H9 (cell line): ENCODE measurements at regions not wholly inside any gene's neighbourhood (a gene's known extent, or its start where the extent isn't known, plus 50 kb on each side); places are given as distances from the start of the nearest gene placed in this dataset.

Experiments
- DNase-seq: peaks from one replicate; pipeline ENCODE4 v3.0.0-alpha.2; 2017
- H2AFZ ChIP-seq: one replicate; pipeline ENCODE4 v1.6.1; 2013; ENCODE audit warnings: mild to moderate bottlenecking, low read length, control low read depth, moderate library complexity
- H2AK5ac ChIP-seq: 2 replicates; pipeline ENCODE4 v1.6.1; 2013; ENCODE audit warnings: low read length, control low read depth, mixed read lengths; ENCODE audit not compliant: insufficient read length
- H2BK120ac ChIP-seq: one replicate; pipeline ENCODE4 v1.6.1; 2013; ENCODE audit warnings: low read depth, mild to moderate bottlenecking, low read length, control low read depth, inconsistent platforms; ENCODE audit not compliant: poor library complexity, severe bottlenecking
- H2BK12ac ChIP-seq: 2 replicates; pipeline ENCODE4 v1.6.1; 2013; ENCODE audit warnings: low read length, control low read depth, mixed read lengths, low read depth; ENCODE audit not compliant: insufficient read length
- H2BK15ac ChIP-seq: 2 replicates; pipeline ENCODE4 v1.6.1; 2013; ENCODE audit warnings: low read depth, low read length, control low read depth
- H2BK20ac ChIP-seq: one replicate; pipeline ENCODE4 v1.6.1; 2013; ENCODE audit warnings: low read depth, mild to moderate bottlenecking, low read length, control low read depth, inconsistent platforms; ENCODE audit not compliant: poor library complexity, severe bottlenecking
- H2BK5ac ChIP-seq: 2 replicates; pipeline ENCODE4 v1.6.1; 2013; ENCODE audit warnings: low read length, control low read depth, mixed read lengths; ENCODE audit not compliant: insufficient read length
- H3K14ac ChIP-seq: 2 replicates; pipeline ENCODE4 v1.6.1; 2013; ENCODE audit warnings: low read length, control low read depth; ENCODE audit not compliant: insufficient read depth
- H3K18ac ChIP-seq: 2 replicates; pipeline ENCODE4 v1.6.1; 2013; ENCODE audit warnings: low read depth, mild to moderate bottlenecking, mixed read lengths, low read length, control low read depth; ENCODE audit not compliant: insufficient read length
- H3K23ac ChIP-seq: 2 replicates; pipeline ENCODE4 v1.6.1; 2013; ENCODE audit warnings: low read length, control low read depth, mixed read lengths, low read depth; ENCODE audit not compliant: insufficient read length
- H3K23me2 ChIP-seq: 2 replicates; pipeline ENCODE4 v1.6.1; 2013; ENCODE audit warnings: low read depth, mild to moderate bottlenecking, mixed read lengths, low read length, control low read depth; ENCODE audit not compliant: insufficient read length, poor library complexity, severe bottlenecking
- H3K27ac ChIP-seq: 2 replicates; pipeline ENCODE4 v1.5.1; 2013; ENCODE audit warnings: low read length, control low read depth, mixed read lengths, low read depth; ENCODE audit not compliant: insufficient read length
- H3K27me3 ChIP-seq: 2 replicates; pipeline ENCODE4 v1.6.1; 2013; ENCODE audit warnings: low read length, control low read depth, inconsistent platforms; ENCODE audit not compliant: insufficient read depth
- H3K4ac ChIP-seq: 2 replicates; pipeline ENCODE4 v1.6.1; 2013; ENCODE audit warnings: low read depth, mild to moderate bottlenecking, control low read depth, inconsistent platforms, low read length, moderate library complexity
- H3K4me1 ChIP-seq: 2 replicates; pipeline ENCODE4 v1.6.1; 2013; ENCODE audit warnings: low read length, control low read depth, inconsistent platforms; ENCODE audit not compliant: insufficient read depth
- H3K4me2 ChIP-seq: 2 replicates; pipeline ENCODE4 v1.6.1; 2013; ENCODE audit warnings: low read length, control low read depth, mixed read lengths; ENCODE audit not compliant: insufficient read length, insufficient read depth
- H3K56ac ChIP-seq: 2 replicates; pipeline ENCODE4 v1.6.1; 2013; ENCODE audit warnings: low read depth, mild to moderate bottlenecking, mixed read lengths, low read length, control low read depth; ENCODE audit not compliant: insufficient read length
- H3K79me1 ChIP-seq: 2 replicates; pipeline ENCODE4 v1.6.1; 2013; ENCODE audit warnings: low read depth, mild to moderate bottlenecking, moderate library complexity, low read length, control low read depth, inconsistent platforms; ENCODE audit not compliant: insufficient read depth, poor library complexity, severe bottlenecking
- H3K79me2 ChIP-seq: 2 replicates; pipeline ENCODE4 v1.6.1; 2013; ENCODE audit warnings: low read length, control low read depth, inconsistent platforms; ENCODE audit not compliant: insufficient read depth
- H3K9ac ChIP-seq: 2 replicates; pipeline ENCODE4 v1.6.1; 2013; ENCODE audit warnings: low read length, control low read depth, mixed read lengths; ENCODE audit not compliant: insufficient read length; ENCODE audit errors: extremely low read depth
- H3K9me3 ChIP-seq: one replicate; pipeline ENCODE4 v1.6.1; 2013; ENCODE audit warnings: low read depth, low read length, inconsistent platforms; ENCODE audit not compliant: control insufficient read depth
- H3T11ph ChIP-seq: one replicate; pipeline ENCODE4 v1.6.1; 2013; ENCODE audit warnings: mild to moderate bottlenecking, low read length, control low read depth, inconsistent platforms
- H4K20me1 ChIP-seq: one replicate; pipeline ENCODE4 v1.6.1; 2013; ENCODE audit not compliant: control insufficient read depth, insufficient read length, insufficient read depth
- H4K5ac ChIP-seq: 2 replicates; pipeline ENCODE4 v1.6.1; 2013; ENCODE audit warnings: low read depth, mild to moderate bottlenecking, mixed read lengths, low read length, control low read depth; ENCODE audit not compliant: insufficient read length
- H4K8ac ChIP-seq: replicated peaks from 2 replicates; pipeline ENCODE4 v1.6.1; 2013; ENCODE audit warnings: low read length, control low read depth, mixed read lengths, low read depth; ENCODE audit not compliant: insufficient read length
- H4K91ac ChIP-seq: 2 replicates; pipeline ENCODE4 v1.6.1; 2013; ENCODE audit warnings: low read depth, mild to moderate bottlenecking, moderate library complexity, mixed read lengths, low read length, control low read depth; ENCODE audit not compliant: insufficient read length
- H3K27ac Mint-ChIP-seq, 3 experiments: 2 replicates in 2 of 3; 3 replicates in 1 of 3; pipeline ENCODE4 v1.8.0; 2020 to 2021; ENCODE audit warnings: mixed read lengths in 3 of 3, mild to moderate bottlenecking in 1 of 3, moderate library complexity in 1 of 3
- H3K27me3 Mint-ChIP-seq: 2 replicates; pipeline ENCODE4 v1.8.0; 2021; ENCODE audit warnings: low read depth, mild to moderate bottlenecking, moderate library complexity, mixed read lengths
- H3K36me3 Mint-ChIP-seq, 3 experiments: 2 replicates in 2 of 3; 3 replicates in 1 of 3; pipeline ENCODE4 v1.8.0; 2020 to 2021; ENCODE audit warnings: low read depth in 3 of 3, mixed read lengths in 3 of 3; ENCODE audit not compliant: insufficient read depth in 1 of 3
- H3K4me1 Mint-ChIP-seq, 2 experiments: 2 replicates each; pipeline ENCODE4 v1.8.0; 2020; ENCODE audit warnings: mixed read lengths in 2 of 2
- H3K4me3 Mint-ChIP-seq, 2 experiments: 2 replicates in 1 of 2; 3 replicates in 1 of 2; pipeline ENCODE4 v1.8.0; 2020 to 2021; ENCODE audit warnings: mild to moderate bottlenecking in 2 of 2, mixed read lengths in 2 of 2, moderate library complexity in 1 of 2
- H3K9me3 Mint-ChIP-seq, 2 experiments: 2 replicates in 1 of 2; 3 replicates in 1 of 2; pipeline ENCODE4 v1.8.0; 2020; ENCODE audit warnings: mild to moderate bottlenecking in 2 of 2, mixed read lengths in 2 of 2, moderate library complexity in 1 of 2
- WGBS: extraction: QIAGEN DNeasy Blood & Tissue Kit; methylation state at CpG from one replicate; pipeline ENCODE4 v1.1.7; 2013; ENCODE audit warnings: missing lambda C conversion rate, low lambda C conversion rate, mixed read lengths; ENCODE audit not compliant: insufficient read length; ENCODE audit errors: extremely low coverage; 5-methylcytosine and 5-hydroxymethylcytosine counted together
- TF ChIP-seq, protein P1 (sequence below): fragments of 200-600 bp; sonication (generic); conservative IDR thresholded peaks from 3 replicates; pipeline ENCODE4 v1.8.0; 2021; ENCODE audit warnings: antibody characterized with exemption, mild to moderate bottlenecking

GRCh38 chr7:155209478-155210319, 88.0 kb upstream of the INSIG1 start:
- peaks cover 23 to 36% of the 10 kb centered on the region in 2 experiments for H3K4me1 Mint-ChIP-seq
- Histone ChIP-seq H2BK5ac (no peak overlapping the region), H2AK5ac (no peak overlapping the region), H3K4me2 (no peak overlapping the region), H3K23ac (no peak overlapping the region), H3K18ac (no peak overlapping the region), H3K23me2 (peaks cover 4% of the 10 kb centered on the region), H2AFZ (no peak overlapping the region), H4K8ac (no peak overlapping the region), H3K9me3 (no peaks in the 10 kb centered on the region), H3K4ac (no peak overlapping the region), H3K56ac (no peak overlapping the region), H2BK12ac (no peak overlapping the region), H3K14ac (no peak overlapping the region; the same call in 1 of the 2 replicates), H3T11ph (no peak overlapping the region), H4K5ac (no peak overlapping the region), H2BK20ac (no peak overlapping the region), H4K20me1 (no peaks in the 10 kb centered on the region), H3K27me3 (no peaks in the 10 kb centered on the region), H4K91ac (no peak overlapping the region), H2BK120ac (no peak overlapping the region), H3K79me2 (no peaks in the 10 kb centered on the region), H2BK15ac (no peak overlapping the region), H3K9ac (no peak overlapping the region), H3K27ac (no peak overlapping the region), H3K4me1 (no peaks in the 10 kb centered on the region; the same call in 1 of the 2 replicates), H3K79me1 (no peaks in the 10 kb centered on the region)
- peaks cover 8% of the 10 kb centered on the region for H3K27me3 Mint-ChIP-seq
- H3K4me3 Mint-ChIP-seq, result no peak overlapping the region
- no peak overlapping the region for H3K27ac Mint-ChIP-seq
- DNase-seq, result no peak
- no CpG with 5 or more reads among the region's 21 CpGs for WGBS
- H3K36me3 Mint-ChIP-seq, result peaks cover 0 to 2% (median 0%) of the 10 kb centered on the region in 3 experiments; a peak in 4 of 7 replicates
- TF ChIP-seq, protein P1, sequence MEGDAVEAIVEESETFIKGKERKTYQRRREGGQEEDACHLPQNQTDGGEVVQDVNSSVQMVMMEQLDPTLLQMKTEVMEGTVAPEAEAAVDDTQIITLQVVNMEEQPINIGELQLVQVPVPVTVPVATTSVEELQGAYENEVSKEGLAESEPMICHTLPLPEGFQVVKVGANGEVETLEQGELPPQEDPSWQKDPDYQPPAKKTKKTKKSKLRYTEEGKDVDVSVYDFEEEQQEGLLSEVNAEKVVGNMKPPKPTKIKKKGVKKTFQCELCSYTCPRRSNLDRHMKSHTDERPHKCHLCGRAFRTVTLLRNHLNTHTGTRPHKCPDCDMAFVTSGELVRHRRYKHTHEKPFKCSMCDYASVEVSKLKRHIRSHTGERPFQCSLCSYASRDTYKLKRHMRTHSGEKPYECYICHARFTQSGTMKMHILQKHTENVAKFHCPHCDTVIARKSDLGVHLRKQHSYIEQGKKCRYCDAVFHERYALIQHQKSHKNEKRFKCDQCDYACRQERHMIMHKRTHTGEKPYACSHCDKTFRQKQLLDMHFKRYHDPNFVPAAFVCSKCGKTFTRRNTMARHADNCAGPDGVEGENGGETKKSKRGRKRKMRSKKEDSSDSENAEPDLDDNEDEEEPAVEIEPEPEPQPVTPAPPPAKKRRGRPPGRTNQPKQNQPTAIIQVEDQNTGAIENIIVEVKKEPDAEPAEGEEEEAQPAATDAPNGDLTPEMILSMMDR, result no peak
- peaks cover 9 to 13% of the 10 kb centered on the region in 2 experiments for H3K9me3 Mint-ChIP-seq
